HCT116 (cell line): ENCODE measurements at regions not wholly inside any gene's neighbourhood (a gene's known extent, or its start where the extent isn't known, plus 50 kb on each side); places are given as distances from the start of the nearest gene placed in this dataset.

ENCODE experiments used
- ATAC-seq: fragments of 200-7000 bp; cut with Tn5 transposase; 2 replicates; pipeline ENCODE4 v1.9.1; 2020; ENCODE audit warnings: mild to moderate bottlenecking, moderate library complexity
- BruUV-seq: library from RNA; stranded (reverse); fragments of 400-500 nt; replicated peaks from 2 replicates; lab custom pipeline; 2021; lab: Mats Ljungman, UMichigan
- CTCF ChIA-PET: fragments of 300-600 bp; sonication (Branson Sonifier 250); formaldehyde crosslinking; loops from one replicate; lab custom pipeline; 2021; ENCODE audit warnings: antibody characterized with exemption; lab: Charles Lee
- POLR2A ChIA-PET: fragments of 300-600, 350-600 bp; sonication (Branson Sonifier 250); formaldehyde crosslinking; loops from one replicate; lab custom pipeline; 2021; ENCODE audit warnings: antibody characterized with exemption; lab: Charles Lee
- RAD21 ChIA-PET, 2 experiments: fragments of 300-600 bp; sonication (Branson Sonifier 250); formaldehyde crosslinking; loops; one replicate each; lab custom pipeline; 2023; ENCODE audit warnings: low total read pairs in 2 of 2; ENCODE audit not compliant: uncharacterized antibody in 2 of 2, unreplicated experiment in 2 of 2, low non-redundant PET in 1 of 2; lab: Charles Lee
- DNase-seq: peaks from one replicate; pipeline ENCODE4 v3.0.0-alpha.2; 2010; ENCODE audit warnings: low read depth, low spot score
- H2AFZ ChIP-seq: fragments of 200-600 bp; shearing (Covaris generic), sonication (generic); 2 replicates; pipeline ENCODE4 v1.6.1; 2017; ENCODE audit warnings: low read depth, mixed run types, mixed read lengths, antibody characterized with exemption, low read length; ENCODE audit not compliant: poor library complexity, severe bottlenecking
- H3K27ac ChIP-seq: 2 replicates; pipeline ENCODE4 v1.5.1; 2012; ENCODE audit warnings: low read depth, low read length
- H3K27me3 ChIP-seq: fragments of 200-600 bp; sonication (generic); 2 replicates; pipeline ENCODE4 v1.6.1; 2016; ENCODE audit warnings: mixed run types, low read length, mixed read lengths; ENCODE audit not compliant: insufficient read depth
- H3K36me3 ChIP-seq, 2 experiments: fragments of 200-500 bp in 1 of 2; fragments of 200-600 bp in 1 of 2; sonication (Bioruptor generic) in 1 of 2; sonication (generic) in 1 of 2; 2 replicates each; pipeline versions ENCODE4 v1.5.1 to v1.6.1; 2014 to 2016; ENCODE audit warnings: low read length in 2 of 2, inconsistent platforms in 1 of 2, mixed read lengths in 1 of 2, mixed run types in 1 of 2; ENCODE audit not compliant: insufficient read depth in 2 of 2, control insufficient read depth in 1 of 2
- H3K4me1 ChIP-seq, 2 experiments: fragments of 200-600 bp in 1 of 2; sonication (generic) in 1 of 2; 2 replicates each; pipeline versions ENCODE4 v1.5.1 to v1.6.1; 2012 to 2017; ENCODE audit warnings: low read length in 2 of 2, inconsistent platforms in 1 of 2, mild to moderate bottlenecking in 1 of 2, mixed read lengths in 1 of 2, mixed run types in 1 of 2, moderate library complexity in 1 of 2; ENCODE audit not compliant: insufficient read depth in 2 of 2, control insufficient read depth in 1 of 2
- H3K4me2 ChIP-seq: fragments of 200-600 bp; sonication (generic); 2 replicates; pipeline ENCODE4 v1.6.1; 2017; ENCODE audit warnings: mixed run types, low read length, mixed read lengths
- H3K4me3 ChIP-seq, 2 experiments: fragments of 200-600 bp in 1 of 2; sonication (generic) in 1 of 2; replicated peaks in 1 of 2; 2 replicates each; pipeline ENCODE4 v1.5.1; 2011 to 2016; ENCODE audit warnings: low read length in 2 of 2, control low read depth in 1 of 2, low read depth in 1 of 2, mild to moderate bottlenecking in 1 of 2, mixed read lengths in 1 of 2, mixed run types in 1 of 2
- H3K79me2 ChIP-seq: fragments of 200-600 bp; sonication (generic); 2 replicates; pipeline ENCODE4 v1.6.1; 2017; ENCODE audit warnings: mild to moderate bottlenecking, mixed run types, low read length, moderate library complexity, mixed read lengths; ENCODE audit not compliant: insufficient read depth
- H3K9ac ChIP-seq: fragments of 200-600 bp; sonication (generic); 2 replicates; pipeline ENCODE4 v1.6.1; 2016; ENCODE audit warnings: low read length, mixed read lengths
- H3K9me2 ChIP-seq: fragments of 200-600 bp; sonication (generic), shearing (Covaris generic); 2 replicates; pipeline ENCODE4 v1.6.1; 2017; ENCODE audit warnings: mixed run types, mild to moderate bottlenecking, moderate library complexity; ENCODE audit not compliant: insufficient read depth
- H3K9me3 ChIP-seq, 2 experiments: fragments of 200-500 bp in 1 of 2; fragments of 200-600 bp in 1 of 2; sonication (Bioruptor generic) in 1 of 2; sonication (generic) in 1 of 2; 2 replicates each; pipeline ENCODE4 v1.6.1; 2014 to 2017; ENCODE audit warnings: low read length in 2 of 2, mixed read lengths in 2 of 2, inconsistent platforms in 1 of 2, low read depth in 1 of 2, mild to moderate bottlenecking in 1 of 2, mixed run types in 1 of 2, moderate library complexity in 1 of 2; ENCODE audit not compliant: control insufficient read depth in 1 of 2, insufficient read depth in 1 of 2
- H4K20me1 ChIP-seq: fragments of 200-600 bp; sonication (generic), shearing (Covaris generic); 2 replicates; pipeline ENCODE4 v1.6.1; 2017; ENCODE audit warnings: mixed run types, mild to moderate bottlenecking, moderate library complexity; ENCODE audit not compliant: insufficient read depth
- CBX3 ChIP-seq: IDR thresholded peaks from 2 replicates; pipeline ENCODE4 v1.6.1; 2012; ENCODE audit warnings: low read depth
- CEBPB ChIP-seq: IDR thresholded peaks from 2 replicates; pipeline ENCODE4 v1.6.1; 2012; ENCODE audit warnings: low read depth
- EGR1 ChIP-seq: IDR thresholded peaks from 2 replicates; pipeline ENCODE4 v1.6.1; 2012; ENCODE audit warnings: low read depth
- ELF1 ChIP-seq: IDR thresholded peaks from 2 replicates; pipeline ENCODE4 v1.6.1; 2012; ENCODE audit warnings: low read depth, borderline replicate concordance
- EZH2 ChIP-seq: fragments of 200-600 bp; sonication (generic); IDR thresholded peaks from 2 replicates; pipeline ENCODE4 v1.6.1; 2017; ENCODE audit warnings: antibody characterized with exemption, mixed run types
- FOSL1 ChIP-seq: IDR thresholded peaks from 2 replicates; pipeline ENCODE4 v1.6.1; 2012; ENCODE audit warnings: low read depth
- POLR2A ChIP-seq: IDR thresholded peaks from 2 replicates; pipeline ENCODE4 v1.7.0; 2011; ENCODE audit warnings: borderline replicate concordance; ENCODE audit not compliant: insufficient read depth, insufficient read length; ENCODE audit errors: extremely low read depth
- POLR2AphosphoS5 ChIP-seq: IDR thresholded peaks from 2 replicates; pipeline ENCODE4 v1.6.1; 2011; ENCODE audit warnings: mild to moderate bottlenecking, low read depth, low read length, moderate library complexity
- RAD21 ChIP-seq: IDR thresholded peaks from 2 replicates; pipeline ENCODE4 v1.6.1; 2012; ENCODE audit warnings: low read depth, mild to moderate bottlenecking
- SIN3A ChIP-seq: IDR thresholded peaks from 2 replicates; pipeline ENCODE4 v1.6.1; 2012; ENCODE audit warnings: low read depth
- SRF ChIP-seq: IDR thresholded peaks from 2 replicates; pipeline ENCODE4 v1.6.1; 2012; ENCODE audit warnings: low read depth
- TCF7L2 ChIP-seq: IDR thresholded peaks from 2 replicates; pipeline ENCODE4 v1.7.0; 2011; ENCODE audit warnings: borderline replicate concordance, inconsistent platforms; ENCODE audit not compliant: insufficient read depth, insufficient read length; ENCODE audit errors: extremely low read depth
- YY1 ChIP-seq: IDR thresholded peaks from 2 replicates; pipeline ENCODE4 v1.6.1; 2011; ENCODE audit warnings: low read length, low read depth, moderate library complexity, mild to moderate bottlenecking; ENCODE audit not compliant: insufficient replicate concordance; ENCODE audit errors: extremely low read depth
- ZNF274 ChIP-seq: fragments of 200-500 bp; sonication (Bioruptor generic); IDR thresholded peaks from 2 replicates; pipeline ENCODE4 v1.6.1; 2014; ENCODE audit warnings: mild to moderate bottlenecking, low read depth, low read length, inconsistent platforms
- intact Hi-C: fragments of 100-400 bp; cut with micrococcal nuclease; formaldehyde crosslinking; loops from 2 replicates; pipeline ENCODE4 v1.10.0; 2022
- TF ChIP-seq, protein P1 (sequence below): IDR thresholded peaks from 2 replicates; pipeline ENCODE4 v1.6.1; 2012
- TF ChIP-seq, protein P2 (sequence below), 3 experiments: fragments of 200-600 bp in 1 of 3; sonication (generic) in 1 of 3; IDR thresholded peaks in 2 of 3; conservative IDR thresholded peaks in 1 of 3; 2 replicates each; pipeline ENCODE4 v1.5.1; 2012 to 2017; ENCODE audit warnings: low read depth in 2 of 3, low read length in 2 of 3, antibody characterized with exemption in 1 of 3, borderline replicate concordance in 1 of 3, control low read depth in 1 of 3, mild to moderate bottlenecking in 1 of 3, mixed read lengths in 1 of 3, mixed run types in 1 of 3, moderate library complexity in 1 of 3; ENCODE audit not compliant: insufficient read depth in 1 of 3
- TF ChIP-seq, protein P3 (sequence below): IDR thresholded peaks from 2 replicates; pipeline ENCODE4 v1.6.1; 2012
- TF ChIP-seq, protein P4 (sequence below): IDR thresholded peaks from 2 replicates; pipeline ENCODE4 v1.6.1; 2012; ENCODE audit warnings: low read depth
- TF ChIP-seq, protein P5 (sequence below): IDR thresholded peaks from 2 replicates; pipeline ENCODE4 v1.6.1; 2011; ENCODE audit warnings: mild to moderate bottlenecking, low read length, moderate library complexity; ENCODE audit not compliant: insufficient replicate concordance; ENCODE audit errors: extremely low read depth

GRCh38 chr10:31677195-31678138 is 251.2 kb downstream of the ARHGAP12 start:
- peaks cover 3 to 6% of the 10 kb centered on the region in 2 experiments; a peak in 1 of 4 replicates for H3K9me3 ChIP-seq
- H3K4me3 ChIP-seq = no peak overlapping the region
- H3K27me3 ChIP-seq = no peaks in the 10 kb centered on the region
- no peak overlapping the region for H3K9ac ChIP-seq
- TF ChIP-seq YY1 = no peak
- no peak for TF ChIP-seq POLR2A
- no peak for TF ChIP-seq SRF
- TF ChIP-seq, protein P1, sequence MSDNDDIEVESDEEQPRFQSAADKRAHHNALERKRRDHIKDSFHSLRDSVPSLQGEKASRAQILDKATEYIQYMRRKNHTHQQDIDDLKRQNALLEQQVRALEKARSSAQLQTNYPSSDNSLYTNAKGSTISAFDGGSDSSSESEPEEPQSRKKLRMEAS = no peak
- no peak for TF ChIP-seq FOSL1
- TF ChIP-seq CBX3 = no peak
- TF ChIP-seq, protein P2, sequence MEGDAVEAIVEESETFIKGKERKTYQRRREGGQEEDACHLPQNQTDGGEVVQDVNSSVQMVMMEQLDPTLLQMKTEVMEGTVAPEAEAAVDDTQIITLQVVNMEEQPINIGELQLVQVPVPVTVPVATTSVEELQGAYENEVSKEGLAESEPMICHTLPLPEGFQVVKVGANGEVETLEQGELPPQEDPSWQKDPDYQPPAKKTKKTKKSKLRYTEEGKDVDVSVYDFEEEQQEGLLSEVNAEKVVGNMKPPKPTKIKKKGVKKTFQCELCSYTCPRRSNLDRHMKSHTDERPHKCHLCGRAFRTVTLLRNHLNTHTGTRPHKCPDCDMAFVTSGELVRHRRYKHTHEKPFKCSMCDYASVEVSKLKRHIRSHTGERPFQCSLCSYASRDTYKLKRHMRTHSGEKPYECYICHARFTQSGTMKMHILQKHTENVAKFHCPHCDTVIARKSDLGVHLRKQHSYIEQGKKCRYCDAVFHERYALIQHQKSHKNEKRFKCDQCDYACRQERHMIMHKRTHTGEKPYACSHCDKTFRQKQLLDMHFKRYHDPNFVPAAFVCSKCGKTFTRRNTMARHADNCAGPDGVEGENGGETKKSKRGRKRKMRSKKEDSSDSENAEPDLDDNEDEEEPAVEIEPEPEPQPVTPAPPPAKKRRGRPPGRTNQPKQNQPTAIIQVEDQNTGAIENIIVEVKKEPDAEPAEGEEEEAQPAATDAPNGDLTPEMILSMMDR (IDR thresholded peaks at IDR 0.05 in 2 of 3, conservative IDR thresholded peaks at IDR 0.05 in 1 of 3; ENCODE audit: borderline replicate concordance in 1 of 3, insufficient read depth in 1 of 3, low read depth in 2 of 3, low read length in 2 of 3) = no peak
- TF ChIP-seq POLR2AphosphoS5 = no peak
- TF ChIP-seq, protein P3, sequence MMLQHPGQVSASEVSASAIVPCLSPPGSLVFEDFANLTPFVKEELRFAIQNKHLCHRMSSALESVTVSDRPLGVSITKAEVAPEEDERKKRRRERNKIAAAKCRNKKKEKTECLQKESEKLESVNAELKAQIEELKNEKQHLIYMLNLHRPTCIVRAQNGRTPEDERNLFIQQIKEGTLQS = no peak
- TF ChIP-seq, protein P4, sequence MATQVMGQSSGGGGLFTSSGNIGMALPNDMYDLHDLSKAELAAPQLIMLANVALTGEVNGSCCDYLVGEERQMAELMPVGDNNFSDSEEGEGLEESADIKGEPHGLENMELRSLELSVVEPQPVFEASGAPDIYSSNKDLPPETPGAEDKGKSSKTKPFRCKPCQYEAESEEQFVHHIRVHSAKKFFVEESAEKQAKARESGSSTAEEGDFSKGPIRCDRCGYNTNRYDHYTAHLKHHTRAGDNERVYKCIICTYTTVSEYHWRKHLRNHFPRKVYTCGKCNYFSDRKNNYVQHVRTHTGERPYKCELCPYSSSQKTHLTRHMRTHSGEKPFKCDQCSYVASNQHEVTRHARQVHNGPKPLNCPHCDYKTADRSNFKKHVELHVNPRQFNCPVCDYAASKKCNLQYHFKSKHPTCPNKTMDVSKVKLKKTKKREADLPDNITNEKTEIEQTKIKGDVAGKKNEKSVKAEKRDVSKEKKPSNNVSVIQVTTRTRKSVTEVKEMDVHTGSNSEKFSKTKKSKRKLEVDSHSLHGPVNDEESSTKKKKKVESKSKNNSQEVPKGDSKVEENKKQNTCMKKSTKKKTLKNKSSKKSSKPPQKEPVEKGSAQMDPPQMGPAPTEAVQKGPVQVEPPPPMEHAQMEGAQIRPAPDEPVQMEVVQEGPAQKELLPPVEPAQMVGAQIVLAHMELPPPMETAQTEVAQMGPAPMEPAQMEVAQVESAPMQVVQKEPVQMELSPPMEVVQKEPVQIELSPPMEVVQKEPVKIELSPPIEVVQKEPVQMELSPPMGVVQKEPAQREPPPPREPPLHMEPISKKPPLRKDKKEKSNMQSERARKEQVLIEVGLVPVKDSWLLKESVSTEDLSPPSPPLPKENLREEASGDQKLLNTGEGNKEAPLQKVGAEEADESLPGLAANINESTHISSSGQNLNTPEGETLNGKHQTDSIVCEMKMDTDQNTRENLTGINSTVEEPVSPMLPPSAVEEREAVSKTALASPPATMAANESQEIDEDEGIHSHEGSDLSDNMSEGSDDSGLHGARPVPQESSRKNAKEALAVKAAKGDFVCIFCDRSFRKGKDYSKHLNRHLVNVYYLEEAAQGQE = no peak
- no peak for TF ChIP-seq ZNF274
- TF ChIP-seq EZH2 = no peak
- no peak for TF ChIP-seq TCF7L2
- TF ChIP-seq CEBPB = no peak
- TF ChIP-seq ELF1 = no peak
- TF ChIP-seq RAD21 = no peak
- TF ChIP-seq SIN3A = no peak
- TF ChIP-seq, protein P5, sequence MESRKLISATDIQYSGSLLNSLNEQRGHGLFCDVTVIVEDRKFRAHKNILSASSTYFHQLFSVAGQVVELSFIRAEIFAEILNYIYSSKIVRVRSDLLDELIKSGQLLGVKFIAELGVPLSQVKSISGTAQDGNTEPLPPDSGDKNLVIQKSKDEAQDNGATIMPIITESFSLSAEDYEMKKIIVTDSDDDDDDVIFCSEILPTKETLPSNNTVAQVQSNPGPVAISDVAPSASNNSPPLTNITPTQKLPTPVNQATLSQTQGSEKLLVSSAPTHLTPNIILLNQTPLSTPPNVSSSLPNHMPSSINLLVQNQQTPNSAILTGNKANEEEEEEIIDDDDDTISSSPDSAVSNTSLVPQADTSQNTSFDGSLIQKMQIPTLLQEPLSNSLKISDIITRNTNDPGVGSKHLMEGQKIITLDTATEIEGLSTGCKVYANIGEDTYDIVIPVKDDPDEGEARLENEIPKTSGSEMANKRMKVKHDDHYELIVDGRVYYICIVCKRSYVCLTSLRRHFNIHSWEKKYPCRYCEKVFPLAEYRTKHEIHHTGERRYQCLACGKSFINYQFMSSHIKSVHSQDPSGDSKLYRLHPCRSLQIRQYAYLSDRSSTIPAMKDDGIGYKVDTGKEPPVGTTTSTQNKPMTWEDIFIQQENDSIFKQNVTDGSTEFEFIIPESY = no peak
- no peak for TF ChIP-seq EGR1
- TF ChIP-seq, all 23 proteins: peak for 0
- intact Hi-C loops = no loop called here
- H3K79me2 ChIP-seq = no peaks in the 10 kb centered on the region
- H3K4me1 ChIP-seq = no peaks in the 10 kb centered on the region
- ChIA-PET RAD21 (no interaction called here), CTCF (no interaction called here), POLR2A (no interaction called here)
- H2AFZ ChIP-seq = no peak overlapping the region
- no peak overlapping the region for H3K27ac ChIP-seq
- no peak for DNase-seq
- no peaks in the 10 kb centered on the region for H4K20me1 ChIP-seq
- H3K4me2 ChIP-seq = no peak overlapping the region
- H3K36me3 ChIP-seq = no peaks in the 10 kb centered on the region
- H3K9me2 ChIP-seq = no peaks in the 10 kb centered on the region
- no TSS peak for BruUV-seq
- ATAC-seq = no peak
